GM12891 (cell line): ENCODE measurements at regions not wholly inside any gene's neighbourhood (a gene's known extent, or its start where the extent isn't known, plus 50 kb on each side); places are given as distances from the start of the nearest gene placed in this dataset.
"Not testable (repeated sequence)": the region's sequence is repeated elsewhere in the genome, so short reads cannot be mapped to it uniquely, and the experiment has no call there.

Experiments
- POLR2A ChIP-seq: IDR thresholded peaks from 2 replicates; pipeline ENCODE4 v1.6.1; 2011; ENCODE audit warnings: low read depth, low read length, control low read depth
- POLR2AphosphoS5 ChIP-seq: IDR thresholded peaks from 2 replicates; pipeline ENCODE4 v1.6.1; 2011; ENCODE audit warnings: low read depth, low read length, control low read depth
- POU2F2 ChIP-seq: IDR thresholded peaks from 2 replicates; pipeline ENCODE4 v1.6.1; 2011; ENCODE audit warnings: low read depth, mild to moderate bottlenecking, control low read depth, low read length, moderate library complexity
- SPI1 ChIP-seq: IDR thresholded peaks from 2 replicates; pipeline ENCODE4 v1.6.1; 2011; ENCODE audit warnings: low read depth, low read length, control low read depth

- TF ChIP-seq POLR2A, POLR2AphosphoS5, POU2F2, SPI1: not testable (repeated sequence)
Measured at GRCh38 chr15:30803703-30804102, 100.0 kb upstream of the FAN1 start.
